ENCODE measurements at regions not wholly inside any gene's neighbourhood (a gene's known extent, or its start where the extent isn't known, plus 50 kb on each side); places are given as distances from the start of the nearest gene placed in this dataset.

DNA sequence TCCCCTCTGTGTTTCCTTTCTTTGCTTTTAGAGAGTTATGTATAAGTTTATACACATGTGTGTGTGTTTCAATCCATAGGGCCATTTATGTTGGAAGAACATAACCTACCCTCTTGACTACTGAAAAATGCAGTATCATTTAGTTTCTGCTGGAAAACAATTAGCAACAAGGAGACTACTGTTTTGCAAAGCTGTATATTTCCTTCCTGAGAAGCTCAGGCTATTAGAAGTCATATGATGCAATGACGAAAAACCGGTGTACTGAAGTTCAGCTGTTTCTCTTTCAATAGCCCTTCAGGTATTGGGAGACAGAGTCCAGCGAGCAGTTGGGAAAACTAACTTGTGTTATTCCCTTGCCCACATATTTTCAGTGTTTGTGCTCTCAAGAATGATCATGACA lies 447.7 kb upstream of the GYPC start:
- ATAC-seq (no peak), DNase-seq (ENCODE audit: low spot score) (no peak), FAIRE-seq (no peak)
- Histone ChIP-seq H3K4me1 (ENCODE audit: insufficient read depth, low read length) (no peaks in the 10 kb centered on the region), H4K20me1 (ENCODE audit: insufficient read depth, low read length) (no peaks in the 10 kb centered on the region), H3K36me3 (replicated peaks in 1 of 2; ENCODE audit: control insufficient read depth in 1 of 2, insufficient read depth in 2 of 2, low read length in 2 of 2) (no peaks in the 10 kb centered on the region), H3K79me2 (ENCODE audit: insufficient read depth, low read length) (no peaks in the 10 kb centered on the region), H2AFZ (ENCODE audit: low read length) (no peak overlapping the region), H3K27ac (ENCODE audit: extremely low read length, insufficient read depth, low read length) (no peak overlapping the region), H3K9ac (ENCODE audit: insufficient read depth, low read depth, low read length) (no peak overlapping the region), H3K4me3 (replicated peaks in 1 of 3; ENCODE audit: insufficient read depth in 1 of 3, low read depth in 2 of 3, low read length in 3 of 3) (no peak overlapping the region), H3K4me2 (ENCODE audit: low read depth, low read length) (no peak overlapping the region), H3K9me3 (ENCODE audit: low read length) (no peaks in the 10 kb centered on the region), H3K27me3 (ENCODE audit: control insufficient read depth in 1 of 2, insufficient read depth in 2 of 2, low read length in 2 of 2) (no peaks in the 10 kb centered on the region)
- no TSS peak for BruUV-seq (replicated peaks)
- intact Hi-C loops (cut with micrococcal nuclease; ENCODE audit: unreplicated experiment) (no loop called here), in situ Hi-C loops (cut with HindIII; ENCODE audit: extremely low pct_ligation_motif_present, low pct_unique_long_range_greater_than_20kb) (no loop called here)
- POLR2A ChIA-PET = no interaction called here
- TF ChIP-seq ZZZ3 (CRISPR knock-in tag; IDR thresholded peaks at IDR 0.05; ENCODE audit: borderline replicate concordance) (no peak), TARDBP (CRISPR knock-in tag; IDR thresholded peaks at IDR 0.05) (no peak), ZSCAN9 (CRISPR knock-in tag; IDR thresholded peaks at IDR 0.05; ENCODE audit: borderline replicate concordance) (no peak), NAIF1 (CRISPR knock-in tag; IDR thresholded peaks at IDR 0.05; ENCODE audit: borderline replicate concordance) (no peak), DNMT1 (CRISPR knock-in tag; IDR thresholded peaks at IDR 0.05) (no peak)
- TF ChIP-seq, protein P1, sequence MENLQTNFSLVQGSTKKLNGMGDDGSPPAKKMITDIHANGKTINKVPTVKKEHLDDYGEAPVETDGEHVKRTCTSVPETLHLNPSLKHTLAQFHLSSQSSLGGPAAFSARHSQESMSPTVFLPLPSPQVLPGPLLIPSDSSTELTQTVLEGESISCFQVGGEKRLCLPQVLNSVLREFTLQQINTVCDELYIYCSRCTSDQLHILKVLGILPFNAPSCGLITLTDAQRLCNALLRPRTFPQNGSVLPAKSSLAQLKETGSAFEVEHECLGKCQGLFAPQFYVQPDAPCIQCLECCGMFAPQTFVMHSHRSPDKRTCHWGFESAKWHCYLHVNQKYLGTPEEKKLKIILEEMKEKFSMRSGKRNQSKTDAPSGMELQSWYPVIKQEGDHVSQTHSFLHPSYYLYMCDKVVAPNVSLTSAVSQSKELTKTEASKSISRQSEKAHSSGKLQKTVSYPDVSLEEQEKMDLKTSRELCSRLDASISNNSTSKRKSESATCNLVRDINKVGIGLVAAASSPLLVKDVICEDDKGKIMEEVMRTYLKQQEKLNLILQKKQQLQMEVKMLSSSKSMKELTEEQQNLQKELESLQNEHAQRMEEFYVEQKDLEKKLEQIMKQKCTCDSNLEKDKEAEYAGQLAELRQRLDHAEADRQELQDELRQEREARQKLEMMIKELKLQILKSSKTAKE (CRISPR knock-in tag; IDR thresholded peaks at IDR 0.05; ENCODE audit: borderline replicate concordance) = no peak
- CTCF ChIA-PET (ENCODE audit: low intra/inter-chr PET ratio, low total read pairs) = no interaction called here
- WGBS (ENCODE audit: low lambda C conversion rate) = 2% methylated on average over 3 of the region's 3 CpGs

DNA sequence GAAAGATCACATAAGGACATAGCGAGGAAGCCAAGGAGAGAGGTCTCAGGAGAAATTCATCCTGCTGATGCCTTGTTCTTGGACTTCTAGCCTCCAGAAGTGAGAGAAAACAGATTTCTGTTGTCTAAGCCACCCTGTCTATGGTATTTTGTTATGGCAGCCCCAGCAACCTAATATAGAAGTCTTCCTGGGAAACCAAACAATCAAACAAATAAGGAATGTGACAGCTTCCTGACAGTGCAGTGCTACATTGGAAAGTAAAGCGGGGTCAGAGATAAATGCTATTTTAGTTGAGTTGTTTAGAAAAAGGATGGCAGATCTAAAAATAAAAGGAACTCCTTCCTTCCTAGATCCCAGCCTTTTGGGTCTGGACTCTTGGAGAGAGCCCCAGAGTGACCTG lies 443.2 kb upstream of the GYPC start:
- Histone ChIP-seq H4K20me1 (ENCODE audit: insufficient read depth, low read length) (no peaks in the 10 kb centered on the region), H3K9me3 (ENCODE audit: low read length) (no peaks in the 10 kb centered on the region), H3K4me3 (replicated peaks in 1 of 3; ENCODE audit: insufficient read depth in 1 of 3, low read depth in 2 of 3, low read length in 3 of 3) (no peak overlapping the region), H3K27ac (ENCODE audit: extremely low read length, insufficient read depth, low read length) (no peak overlapping the region), H3K4me1 (ENCODE audit: insufficient read depth, low read length) (no peaks in the 10 kb centered on the region), H3K79me2 (ENCODE audit: insufficient read depth, low read length) (no peaks in the 10 kb centered on the region), H3K9ac (ENCODE audit: insufficient read depth, low read depth, low read length) (no peak overlapping the region), H3K36me3 (replicated peaks in 1 of 2; ENCODE audit: control insufficient read depth in 1 of 2, insufficient read depth in 2 of 2, low read length in 2 of 2) (no peaks in the 10 kb centered on the region), H3K4me2 (ENCODE audit: low read depth, low read length) (no peak overlapping the region), H3K27me3 (ENCODE audit: control insufficient read depth in 1 of 2, insufficient read depth in 2 of 2, low read length in 2 of 2) (no peaks in the 10 kb centered on the region), H2AFZ (ENCODE audit: low read length) (no peak overlapping the region)
- DNase-seq (ENCODE audit: low spot score) (no peak), ATAC-seq (no peak), FAIRE-seq (no peak)
- intact Hi-C loops (cut with micrococcal nuclease; ENCODE audit: unreplicated experiment) = no loop called here
- BruUV-seq (replicated peaks) = no TSS peak
- in situ Hi-C loops (cut with HindIII; ENCODE audit: extremely low pct_ligation_motif_present, low pct_unique_long_range_greater_than_20kb) = no loop called here
- ChIA-PET POLR2A (no interaction called here), CTCF (ENCODE audit: low intra/inter-chr PET ratio, low total read pairs) (no interaction called here)
- 2% methylated on average over 2 of the region's 2 CpGs for WGBS (ENCODE audit: low lambda C conversion rate)
- no peak for TF ChIP-seq ZSCAN25 (CRISPR knock-in tag; IDR thresholded peaks at IDR 0.05)
- TF ChIP-seq NR2F6 (IDR thresholded peaks at IDR 0.05) = no peak
- no peak for TF ChIP-seq NR2F6 (CRISPR knock-in tag; IDR thresholded peaks at IDR 0.05)
- TF ChIP-seq, protein P2, sequence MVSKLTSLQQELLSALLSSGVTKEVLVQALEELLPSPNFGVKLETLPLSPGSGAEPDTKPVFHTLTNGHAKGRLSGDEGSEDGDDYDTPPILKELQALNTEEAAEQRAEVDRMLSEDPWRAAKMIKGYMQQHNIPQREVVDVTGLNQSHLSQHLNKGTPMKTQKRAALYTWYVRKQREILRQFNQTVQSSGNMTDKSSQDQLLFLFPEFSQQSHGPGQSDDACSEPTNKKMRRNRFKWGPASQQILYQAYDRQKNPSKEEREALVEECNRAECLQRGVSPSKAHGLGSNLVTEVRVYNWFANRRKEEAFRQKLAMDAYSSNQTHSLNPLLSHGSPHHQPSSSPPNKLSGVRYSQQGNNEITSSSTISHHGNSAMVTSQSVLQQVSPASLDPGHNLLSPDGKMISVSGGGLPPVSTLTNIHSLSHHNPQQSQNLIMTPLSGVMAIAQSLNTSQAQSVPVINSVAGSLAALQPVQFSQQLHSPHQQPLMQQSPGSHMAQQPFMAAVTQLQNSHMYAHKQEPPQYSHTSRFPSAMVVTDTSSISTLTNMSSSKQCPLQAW (CRISPR knock-in tag; IDR thresholded peaks at IDR 0.05) = no peak
- no peak for TF ChIP-seq MEIS2 (CRISPR knock-in tag; IDR thresholded peaks at IDR 0.05)
- TF ChIP-seq ZNF383 (CRISPR knock-in tag; IDR thresholded peaks at IDR 0.05; ENCODE audit: borderline replicate concordance) = no peak
- TF ChIP-seq ZBTB7A (CRISPR knock-in tag; IDR thresholded peaks at IDR 0.05) = no peak
- TF ChIP-seq ZSCAN12 (CRISPR knock-in tag; IDR thresholded peaks at IDR 0.05) = no peak
- no peak for TF ChIP-seq ATAD3A (CRISPR knock-in tag; IDR thresholded peaks at IDR 0.05)
- no peak for TF ChIP-seq KLF13 (CRISPR knock-in tag; IDR thresholded peaks at IDR 0.05)
- TF ChIP-seq HNF4G (IDR thresholded peaks at IDR 0.05; ENCODE audit: borderline replicate concordance, low read depth, low read length) = no peak
- no peak for TF ChIP-seq HNF4G (CRISPR knock-in tag; IDR thresholded peaks at IDR 0.05; ENCODE audit: borderline replicate concordance, low read depth)

Data from HepG2 (cell line).